Stimulated activated memory B cell treated with anti-CD40 and anti-IgM and Interleukin-4, amounts not matched to agents 10 μg/mL and 1 μg/mL and 100 μg/mL, for 72 hours (primary cell): ENCODE measurements at regions not wholly inside any gene's neighbourhood (a gene's known extent, or its start where the extent isn't known, plus 50 kb on each side); places are given as distances from the start of the nearest gene placed in this dataset.

ENCODE experiments used
- ATAC-seq: fragments of 150-1000 bp; cut with Tn5 transposase; 2 replicates; pipeline ENCODE4 v1.10.0; 2021
- H3K27ac Mint-ChIP-seq: one replicate; pipeline ENCODE4 v1.8.0; 2022; ENCODE audit warnings: mild to moderate bottlenecking, mixed read lengths
- H3K27me3 Mint-ChIP-seq: one replicate; pipeline ENCODE4 v1.8.0; 2022; ENCODE audit warnings: mixed read lengths
- H3K36me3 Mint-ChIP-seq: one replicate; pipeline ENCODE4 v1.8.0; 2022; ENCODE audit warnings: mixed read lengths
- H3K4me1 Mint-ChIP-seq: one replicate; pipeline ENCODE4 v1.8.0; 2022; ENCODE audit warnings: mixed read lengths
- H3K4me3 Mint-ChIP-seq: one replicate; pipeline ENCODE4 v1.8.0; 2022; ENCODE audit warnings: mild to moderate bottlenecking, moderate library complexity, mixed read lengths
- H3K9me3 Mint-ChIP-seq: one replicate; pipeline ENCODE4 v1.8.0; 2022; ENCODE audit warnings: mixed read lengths

DNA sequence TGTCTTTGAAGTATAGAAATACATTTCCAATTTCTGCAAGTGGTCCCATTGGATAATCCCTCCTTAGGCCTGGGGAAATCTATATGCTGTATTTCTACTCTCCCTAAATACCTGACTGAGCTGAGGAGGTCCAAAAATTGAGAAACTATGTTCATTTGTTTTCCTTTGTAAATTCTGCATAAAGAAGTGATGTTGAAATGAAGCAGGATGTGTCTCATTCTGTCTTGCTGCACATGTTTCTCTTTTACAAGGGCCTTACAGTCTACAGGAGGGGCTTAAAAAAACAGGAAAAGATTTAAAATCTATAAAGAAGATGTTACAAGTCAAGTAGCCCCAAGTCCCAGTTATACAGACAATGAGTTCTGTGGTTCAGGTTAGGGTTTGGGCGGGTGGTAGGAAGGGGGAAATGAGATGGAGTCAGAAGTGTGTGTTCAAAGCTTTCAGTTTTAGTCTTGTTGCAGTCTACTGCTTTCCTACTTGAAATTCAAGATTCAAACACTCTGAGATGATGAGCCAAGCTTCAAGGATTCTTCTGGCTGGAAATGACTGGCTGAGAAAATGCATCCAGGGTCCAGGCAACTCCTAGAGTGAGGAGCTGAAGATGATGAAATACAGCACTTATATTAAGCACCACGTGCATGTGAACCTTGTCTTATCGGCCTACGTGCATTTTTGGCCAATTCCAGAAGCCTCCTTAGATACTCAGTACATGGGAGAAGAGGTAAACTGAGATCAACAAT lies 146.3 kb upstream of the CELF4 start:
- H3K4me3 Mint-ChIP-seq = no peak overlapping the region
- H3K4me1 Mint-ChIP-seq = no peaks in the 10 kb centered on the region
- H3K27ac Mint-ChIP-seq = no peak overlapping the region
- no peaks in the 10 kb centered on the region for H3K27me3 Mint-ChIP-seq
- H3K9me3 Mint-ChIP-seq = no peaks in the 10 kb centered on the region
- ATAC-seq = no peak
- H3K36me3 Mint-ChIP-seq = no peaks in the 10 kb centered on the region

DNA sequence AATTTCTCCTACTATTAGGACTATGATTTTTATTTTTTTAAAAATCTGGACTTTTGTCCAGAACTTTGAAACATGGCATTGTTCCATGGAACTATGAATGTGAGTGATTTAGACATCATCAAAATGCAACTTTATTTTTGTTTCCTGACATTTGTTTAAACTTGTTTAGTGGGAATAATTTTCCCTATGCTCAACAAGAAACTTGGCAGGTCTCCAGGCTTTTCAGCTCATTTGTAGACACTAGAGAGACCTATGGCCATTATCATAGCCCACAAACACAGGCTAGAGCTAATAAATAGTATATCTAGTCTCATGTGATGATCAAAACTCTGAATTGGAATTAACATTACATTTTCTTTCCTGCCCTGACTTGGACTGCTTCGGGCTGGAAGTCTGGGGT lies 145.1 kb upstream of the CELF4 start:
- no peaks in the 10 kb centered on the region for H3K36me3 Mint-ChIP-seq

DNA sequence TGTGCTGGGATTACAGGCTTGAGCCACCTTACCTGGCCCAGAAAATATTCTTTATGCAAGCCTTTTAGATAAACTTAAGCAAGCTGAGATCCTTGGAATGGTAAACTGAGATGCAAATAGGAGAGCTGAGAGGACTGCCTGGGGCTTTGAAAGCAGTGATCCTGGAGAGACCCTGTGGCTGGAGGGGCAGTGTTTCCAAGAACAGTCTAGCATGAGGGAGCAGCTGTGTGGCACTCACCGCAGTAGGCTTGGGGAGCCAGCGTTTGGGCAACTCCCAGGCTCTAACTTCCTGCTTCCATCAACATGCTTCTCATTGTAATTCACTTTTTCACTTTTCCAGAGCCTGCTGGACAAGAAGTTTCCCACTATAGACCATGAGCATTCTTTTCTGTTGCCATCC lies 144.1 kb upstream of the CELF4 start:
- H3K4me1 Mint-ChIP-seq = no peaks in the 10 kb centered on the region
- no peaks in the 10 kb centered on the region for H3K27me3 Mint-ChIP-seq
- ATAC-seq = no peak

More for the DNA sequence above, 145.1 kb upstream of the CELF4 start:
- no peaks in the 10 kb centered on the region for H3K27me3 Mint-ChIP-seq
- H3K9me3 Mint-ChIP-seq = no peaks in the 10 kb centered on the region
- no peak overlapping the region for H3K27ac Mint-ChIP-seq
- H3K4me1 Mint-ChIP-seq = no peaks in the 10 kb centered on the region
- no peak overlapping the region for H3K4me3 Mint-ChIP-seq
- no peak for ATAC-seq

DNA sequence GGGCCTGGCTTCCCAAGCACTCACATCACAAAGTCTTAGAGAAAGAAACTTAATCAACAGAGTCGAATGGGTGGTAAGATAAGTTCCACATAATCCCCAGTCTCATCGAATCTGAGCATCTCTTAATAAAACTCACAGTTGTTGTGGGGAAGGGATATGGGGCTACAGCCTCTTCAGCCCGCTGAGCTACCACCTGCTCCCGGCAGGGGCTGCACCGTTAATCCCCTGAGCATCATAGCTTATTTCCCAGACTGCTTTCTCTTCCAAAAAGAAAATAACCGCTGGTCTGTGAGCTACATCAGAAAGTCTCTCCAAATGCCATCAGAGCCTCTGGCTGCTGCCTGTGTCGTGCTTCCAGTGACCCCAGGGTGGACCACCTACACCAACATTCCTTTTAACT lies 139.4 kb upstream of the CELF4 start:
- no peaks in the 10 kb centered on the region for H3K27me3 Mint-ChIP-seq

More for the DNA sequence above, 144.1 kb upstream of the CELF4 start:
- H3K9me3 Mint-ChIP-seq = no peaks in the 10 kb centered on the region
- no peak overlapping the region for H3K27ac Mint-ChIP-seq
- no peak overlapping the region for H3K4me3 Mint-ChIP-seq
- H3K36me3 Mint-ChIP-seq = no peaks in the 10 kb centered on the region

DNA sequence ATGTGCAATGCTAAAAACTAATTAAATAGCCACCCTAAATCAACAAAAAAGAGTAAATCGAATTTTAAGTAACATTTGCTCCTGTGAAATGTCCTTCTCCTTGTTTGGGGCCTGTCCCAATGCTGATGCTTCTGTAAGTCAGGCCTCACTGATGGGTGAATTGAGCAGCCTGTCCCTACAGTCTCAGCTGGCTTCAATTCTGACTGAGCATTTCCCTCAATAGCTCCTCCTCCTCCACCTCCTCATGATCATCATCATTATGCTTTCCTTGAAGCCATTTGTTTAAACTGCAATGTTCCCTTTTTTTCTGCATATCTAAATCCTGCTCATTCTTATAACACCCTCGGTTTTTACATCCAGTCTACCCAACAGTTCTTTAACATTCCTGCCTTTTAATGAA lies 137.2 kb upstream of the CELF4 start:
- no peaks in the 10 kb centered on the region for H3K4me1 Mint-ChIP-seq
- no peak overlapping the region for H3K27ac Mint-ChIP-seq
- no peak overlapping the region for H3K4me3 Mint-ChIP-seq
- no peak for ATAC-seq
- no peaks in the 10 kb centered on the region for H3K9me3 Mint-ChIP-seq
- no peaks in the 10 kb centered on the region for H3K27me3 Mint-ChIP-seq
- H3K36me3 Mint-ChIP-seq = no peaks in the 10 kb centered on the region

More for the DNA sequence above, 139.4 kb upstream of the CELF4 start:
- H3K4me1 Mint-ChIP-seq = no peaks in the 10 kb centered on the region
- ATAC-seq = no peak
- no peaks in the 10 kb centered on the region for H3K36me3 Mint-ChIP-seq
- H3K27ac Mint-ChIP-seq = no peak overlapping the region
- no peak overlapping the region for H3K4me3 Mint-ChIP-seq
- no peaks in the 10 kb centered on the region for H3K9me3 Mint-ChIP-seq

DNA sequence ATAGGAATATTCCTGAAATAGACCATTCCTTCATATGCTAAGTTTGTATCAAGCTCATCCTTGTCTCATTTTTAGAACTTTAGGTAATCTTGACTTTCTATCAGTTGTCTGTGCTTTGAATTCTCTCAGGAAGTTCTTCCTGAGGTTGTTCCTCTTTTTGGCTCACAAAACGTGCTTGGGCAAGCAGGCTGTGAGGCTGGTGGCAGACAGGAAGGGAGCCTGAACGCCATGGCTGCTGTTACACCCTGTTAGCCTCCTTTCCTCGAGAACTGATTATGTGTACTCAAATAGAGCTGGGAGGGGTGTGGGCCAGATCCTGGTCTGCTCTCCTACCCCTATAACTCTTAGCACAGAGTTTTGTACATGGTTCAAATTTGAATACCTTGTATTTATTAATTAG lies 136.4 kb upstream of the CELF4 start:
- ATAC-seq = no peak
- no peaks in the 10 kb centered on the region for H3K4me1 Mint-ChIP-seq
- no peaks in the 10 kb centered on the region for H3K36me3 Mint-ChIP-seq
- no peak overlapping the region for H3K4me3 Mint-ChIP-seq
- no peak overlapping the region for H3K27ac Mint-ChIP-seq
- H3K27me3 Mint-ChIP-seq = no peaks in the 10 kb centered on the region
- no peaks in the 10 kb centered on the region for H3K9me3 Mint-ChIP-seq

DNA sequence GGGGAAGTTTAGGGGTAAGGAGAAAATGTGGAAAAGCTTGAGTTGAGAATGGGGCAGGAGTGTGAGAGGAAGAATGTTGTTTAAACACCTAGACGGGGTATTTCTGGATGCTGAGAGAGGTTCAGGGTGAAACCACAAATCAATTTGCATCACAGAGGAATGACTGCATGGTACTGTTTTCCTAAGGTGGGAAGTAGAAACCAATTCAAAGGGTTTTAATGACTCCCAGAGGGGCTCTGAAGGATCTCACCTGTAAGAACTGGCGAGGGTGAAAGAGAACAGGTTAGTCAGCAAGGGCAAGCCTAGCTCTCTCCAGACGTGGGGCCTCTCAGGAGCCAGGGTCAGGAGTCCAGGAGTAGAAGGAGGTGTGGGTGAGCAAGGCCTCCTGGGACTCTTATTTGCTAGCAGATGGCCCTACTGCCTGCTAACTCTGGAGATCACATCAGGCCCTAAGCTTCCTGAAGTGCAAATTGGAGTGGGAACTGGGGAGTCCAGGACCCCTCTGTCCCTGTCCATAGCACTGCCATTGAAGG lies 133.0 kb upstream of the CELF4 start:
- Mint-ChIP-seq H3K27me3 (no peaks in the 10 kb centered on the region), H3K9me3 (peaks cover 3% of the 10 kb centered on the region), H3K36me3 (no peaks in the 10 kb centered on the region), H3K4me1 (no peaks in the 10 kb centered on the region), H3K27ac (no peak overlapping the region), H3K4me3 (no peak overlapping the region)
- no peak for ATAC-seq

DNA sequence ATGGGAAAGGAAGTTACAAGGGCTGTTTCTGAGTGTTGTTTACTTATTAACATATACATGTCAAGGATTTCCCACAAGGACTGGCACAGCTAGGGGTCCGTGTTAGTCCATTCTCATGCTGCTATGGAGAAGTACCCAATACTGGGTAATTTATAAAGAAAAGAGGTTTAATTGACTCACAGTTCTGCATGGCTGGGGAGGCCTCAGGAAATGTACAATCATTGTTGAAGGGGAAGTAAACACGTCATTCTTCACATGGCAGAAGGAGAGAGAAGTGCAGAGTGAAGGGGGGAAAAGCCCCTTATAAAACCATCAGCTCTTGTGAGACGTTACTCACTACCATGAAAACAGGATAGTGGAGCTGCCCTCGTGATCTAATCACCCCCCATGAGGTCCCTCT lies 128.9 kb upstream of the CELF4 start:
- no peaks in the 10 kb centered on the region for H3K4me1 Mint-ChIP-seq
- no peaks in the 10 kb centered on the region for H3K36me3 Mint-ChIP-seq
- no peak overlapping the region for H3K27ac Mint-ChIP-seq
- H3K27me3 Mint-ChIP-seq = no peaks in the 10 kb centered on the region
- ATAC-seq = no peak
- no peak overlapping the region for H3K4me3 Mint-ChIP-seq
- peaks cover 3% of the 10 kb centered on the region for H3K9me3 Mint-ChIP-seq

DNA sequence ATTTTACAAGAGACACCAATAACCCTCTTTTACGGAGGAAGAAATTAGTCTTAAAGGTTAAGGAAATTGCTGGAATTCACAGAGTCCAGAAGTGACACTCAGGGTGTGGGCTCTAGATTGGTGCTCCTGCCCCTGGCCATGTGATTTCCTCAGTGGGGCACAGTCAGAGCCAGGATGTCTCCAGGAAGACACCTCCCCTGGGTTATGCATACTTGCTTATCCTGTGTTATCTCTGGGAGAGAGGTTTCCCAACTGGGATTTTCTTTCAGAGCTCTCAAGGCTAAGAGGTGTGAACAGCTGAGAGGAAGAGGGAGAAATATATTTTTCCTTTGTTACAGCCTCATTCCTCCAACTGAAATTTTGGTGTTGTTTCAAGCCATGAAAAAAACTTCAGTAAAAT lies 125.6 kb upstream of the CELF4 start:
- no peak for ATAC-seq
- no peaks in the 10 kb centered on the region for H3K27me3 Mint-ChIP-seq
- H3K4me3 Mint-ChIP-seq = no peak overlapping the region
- H3K4me1 Mint-ChIP-seq = no peaks in the 10 kb centered on the region
- no peak overlapping the region for H3K27ac Mint-ChIP-seq
- peaks cover 3% of the 10 kb centered on the region for H3K9me3 Mint-ChIP-seq
- no peaks in the 10 kb centered on the region for H3K36me3 Mint-ChIP-seq

DNA sequence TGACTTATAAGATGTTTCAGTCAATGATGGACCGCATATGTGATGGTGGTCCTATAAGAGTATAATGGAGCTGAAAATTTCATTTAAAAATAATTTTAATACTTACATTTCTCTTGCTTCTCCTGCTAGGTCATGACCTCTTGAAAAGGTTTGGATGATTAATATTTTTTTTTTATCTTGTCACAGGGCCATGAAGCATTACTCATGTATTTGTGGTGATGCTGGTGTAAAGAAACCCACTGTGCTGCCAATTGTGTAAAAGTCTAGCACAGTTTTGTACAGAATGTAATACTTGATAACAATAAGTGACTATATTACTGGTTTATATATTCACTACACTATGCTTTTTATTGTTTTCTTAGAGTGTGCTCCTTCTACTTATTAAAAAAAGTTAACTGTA lies 124.2 kb upstream of the CELF4 start:
- Mint-ChIP-seq H3K36me3 (no peaks in the 10 kb centered on the region), H3K27me3 (no peaks in the 10 kb centered on the region), H3K4me1 (no peaks in the 10 kb centered on the region), H3K9me3 (peaks cover 3% of the 10 kb centered on the region), H3K27ac (no peak overlapping the region), H3K4me3 (no peak overlapping the region)
- no peak for ATAC-seq

DNA sequence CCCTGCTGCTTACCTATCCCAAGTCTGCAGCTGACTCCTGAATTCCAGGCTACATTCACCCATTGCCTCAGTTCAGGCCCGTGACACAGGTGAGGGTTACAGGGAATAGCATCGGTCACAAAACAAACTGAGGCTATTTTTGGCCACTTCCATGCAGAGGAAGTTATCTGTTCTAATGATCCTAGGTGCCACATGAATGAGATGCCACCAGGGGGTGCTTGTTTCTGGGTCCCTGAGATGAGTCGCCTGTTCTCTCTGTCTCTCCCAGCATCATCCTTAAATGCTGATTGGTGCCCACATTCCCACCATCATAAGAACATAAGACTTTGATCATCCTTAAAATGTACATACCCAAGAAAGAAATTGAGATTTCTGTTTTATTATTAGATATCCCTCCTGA lies 119.0 kb upstream of the CELF4 start:
- no peaks in the 10 kb centered on the region for H3K4me1 Mint-ChIP-seq
- no peaks in the 10 kb centered on the region for H3K9me3 Mint-ChIP-seq
- H3K36me3 Mint-ChIP-seq = no peaks in the 10 kb centered on the region
- ATAC-seq = no peak
- H3K27me3 Mint-ChIP-seq = no peaks in the 10 kb centered on the region
- no peak overlapping the region for H3K27ac Mint-ChIP-seq
- no peak overlapping the region for H3K4me3 Mint-ChIP-seq

DNA sequence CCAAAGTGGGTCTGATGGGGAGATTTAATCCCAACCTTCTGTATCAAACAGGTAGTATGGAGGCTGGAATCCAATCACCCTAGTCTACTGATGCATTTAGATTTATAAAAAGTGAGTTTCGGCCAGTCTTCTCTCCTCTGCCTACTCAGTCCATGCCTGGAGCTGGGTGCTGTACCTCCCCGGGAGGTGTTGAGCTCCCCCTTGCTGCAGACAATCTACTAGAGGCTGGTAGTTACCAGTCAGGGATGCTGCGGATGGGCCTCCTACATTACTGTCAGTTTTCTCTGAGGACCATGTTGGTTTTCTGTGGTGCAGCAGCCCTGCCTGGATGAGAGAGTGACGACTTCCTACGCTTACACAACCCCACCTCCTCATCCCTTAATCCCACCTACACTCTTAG lies 118.6 kb upstream of the CELF4 start:
- no peak for ATAC-seq
- Mint-ChIP-seq H3K27ac (no peak overlapping the region), H3K4me1 (no peaks in the 10 kb centered on the region), H3K4me3 (no peak overlapping the region), H3K36me3 (no peaks in the 10 kb centered on the region), H3K9me3 (no peaks in the 10 kb centered on the region), H3K27me3 (no peaks in the 10 kb centered on the region)

DNA sequence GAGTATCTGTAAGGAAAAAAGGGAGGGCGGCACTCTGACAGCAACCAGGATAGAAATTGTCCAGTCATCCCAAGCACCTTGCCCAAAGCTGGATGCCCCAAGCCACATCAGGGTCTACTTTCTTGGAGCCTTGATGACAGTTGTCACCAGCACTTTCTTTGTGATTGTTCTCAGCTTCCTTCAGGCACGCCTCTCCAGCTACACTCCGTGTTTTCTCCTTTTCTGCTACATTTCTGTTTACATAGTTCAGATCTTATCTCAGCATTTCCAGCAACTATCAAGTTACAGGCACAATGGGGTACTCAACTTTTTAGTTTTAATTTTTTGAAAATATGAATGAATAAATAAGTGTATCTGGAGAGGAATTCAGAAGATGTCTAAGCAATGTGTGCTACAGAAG lies 115.3 kb upstream of the CELF4 start:
- ATAC-seq = no peak
- Mint-ChIP-seq H3K27me3 (no peaks in the 10 kb centered on the region), H3K9me3 (no peaks in the 10 kb centered on the region), H3K27ac (no peak overlapping the region), H3K36me3 (no peaks in the 10 kb centered on the region), H3K4me3 (no peak overlapping the region), H3K4me1 (no peaks in the 10 kb centered on the region)

DNA sequence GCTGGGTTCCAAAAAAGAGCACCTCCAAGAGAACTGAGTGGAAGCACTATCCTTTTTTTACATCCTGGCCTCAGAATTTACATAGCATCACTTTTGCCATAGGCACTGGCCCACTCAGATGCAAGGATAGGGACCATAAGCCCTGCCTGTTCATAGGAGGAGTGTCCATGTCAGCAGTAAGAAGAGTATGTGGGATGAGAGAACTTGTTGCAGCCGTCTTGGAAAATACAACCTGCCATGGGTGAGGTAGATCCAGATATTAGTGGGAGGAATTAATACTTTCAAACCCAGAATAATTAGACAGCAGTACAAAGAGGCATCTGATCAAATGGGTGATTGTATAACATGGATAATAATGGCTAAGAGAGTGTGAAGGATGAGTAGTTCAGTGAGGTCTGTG lies 110.7 kb upstream of the CELF4 start:
- Mint-ChIP-seq H3K4me3 (no peak overlapping the region), H3K4me1 (no peaks in the 10 kb centered on the region), H3K9me3 (no peaks in the 10 kb centered on the region), H3K27me3 (no peaks in the 10 kb centered on the region), H3K27ac (no peak overlapping the region), H3K36me3 (no peaks in the 10 kb centered on the region)
- no peak for ATAC-seq

DNA sequence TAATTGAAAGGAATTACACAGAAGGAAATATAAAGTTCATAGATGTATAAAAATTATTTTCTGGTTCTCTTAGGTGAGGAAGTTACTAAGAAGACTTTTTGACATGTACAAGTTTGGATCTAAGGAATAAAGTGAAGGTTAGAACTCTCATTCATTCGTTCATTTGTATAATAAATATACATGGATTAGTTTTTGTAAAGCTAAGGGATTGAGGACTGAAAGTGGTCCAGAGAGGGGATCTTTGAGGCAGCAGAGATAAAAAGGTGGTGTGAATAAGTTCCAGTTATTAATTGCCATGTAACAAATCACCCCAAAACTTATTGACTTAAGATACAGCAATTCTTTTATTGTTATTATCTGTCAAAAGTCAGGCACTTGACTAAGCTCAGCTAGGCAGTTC lies 110.1 kb upstream of the CELF4 start:
- no peaks in the 10 kb centered on the region for H3K27me3 Mint-ChIP-seq
- no peak for ATAC-seq
- no peaks in the 10 kb centered on the region for H3K36me3 Mint-ChIP-seq

DNA sequence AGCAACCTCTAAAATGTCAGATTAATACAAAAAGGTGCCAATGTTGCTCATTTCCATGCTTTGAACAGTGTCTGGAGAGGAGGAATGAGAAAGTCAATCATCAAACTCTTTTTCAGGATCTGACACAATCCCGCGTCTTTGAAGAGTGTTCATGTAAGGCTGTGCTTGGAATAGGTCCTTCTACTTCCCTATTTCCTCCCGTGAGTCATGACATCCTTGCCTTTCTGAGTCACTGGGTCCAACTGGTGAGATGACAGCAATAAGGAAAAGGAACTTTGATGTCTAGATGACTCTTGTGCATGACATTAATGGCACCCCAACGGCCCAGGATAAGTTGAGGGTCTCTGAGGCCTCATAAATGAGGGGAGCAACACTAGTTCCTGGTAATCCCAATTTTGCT lies 109.0 kb upstream of the CELF4 start:
- no peaks in the 10 kb centered on the region for H3K27me3 Mint-ChIP-seq
- no peaks in the 10 kb centered on the region for H3K4me1 Mint-ChIP-seq
- no peak overlapping the region for H3K27ac Mint-ChIP-seq
- no peaks in the 10 kb centered on the region for H3K36me3 Mint-ChIP-seq
- no peak overlapping the region for H3K4me3 Mint-ChIP-seq
- peaks cover 3% of the 10 kb centered on the region for H3K9me3 Mint-ChIP-seq
- ATAC-seq = no peak

More for the DNA sequence above, 110.1 kb upstream of the CELF4 start:
- H3K27ac Mint-ChIP-seq = no peak overlapping the region
- no peak overlapping the region for H3K4me3 Mint-ChIP-seq
- no peaks in the 10 kb centered on the region for H3K4me1 Mint-ChIP-seq
- H3K9me3 Mint-ChIP-seq = peaks cover under 1% of the 10 kb centered on the region
